HepG2 (cell line): ENCODE measurements at regions not wholly inside any gene's neighbourhood (a gene's known extent, or its start where the extent isn't known, plus 50 kb on each side); places are given as distances from the start of the nearest gene placed in this dataset.

Experiments
- CTCF ChIP-seq: sonication (generic); formaldehyde crosslinking; IDR thresholded peaks from 2 replicates; pipeline ENCODE4 v1.5.0; 2020; ENCODE audit warnings: mild to moderate bottlenecking, missing genetic modification reagents, moderate library complexity
- E2F1 ChIP-seq: sonication (generic); formaldehyde crosslinking; IDR thresholded peaks from 2 replicates; pipeline ENCODE4 v1.5.0; 2020; ENCODE audit warnings: missing genetic modification reagents
- ELF4 ChIP-seq: sonication (generic); formaldehyde crosslinking; IDR thresholded peaks from 2 replicates; pipeline ENCODE4 v1.5.0; 2020; ENCODE audit warnings: missing genetic modification reagents, mild to moderate bottlenecking, moderate library complexity, borderline replicate concordance
- FOXM1 ChIP-seq: sonication (generic); formaldehyde crosslinking; IDR thresholded peaks from 2 replicates; pipeline ENCODE4 v1.5.0; 2020; ENCODE audit warnings: missing genetic modification reagents
- IRF1 ChIP-seq: sonication (generic); formaldehyde crosslinking; IDR thresholded peaks from 2 replicates; pipeline ENCODE4 v1.4.0; 2020; ENCODE audit warnings: low read depth, mild to moderate bottlenecking, missing genetic modification reagents
- ISX ChIP-seq: sonication (generic); formaldehyde crosslinking; conservative IDR thresholded peaks from 2 replicates; pipeline ENCODE4 v1.5.0; 2020; ENCODE audit warnings: missing genetic modification reagents
- KMT2B ChIP-seq: IDR thresholded peaks from 2 replicates; pipeline ENCODE4 v1.6.1; 2016; ENCODE audit warnings: missing genetic modification reagents, missing compliant biosample characterization
- NFKB2 ChIP-seq: sonication (generic); formaldehyde crosslinking; IDR thresholded peaks from 2 replicates; pipeline ENCODE4 v1.4.0; 2020; ENCODE audit warnings: missing genetic modification reagents, borderline replicate concordance
- SOX5 ChIP-seq: IDR thresholded peaks from 2 replicates; pipeline ENCODE4 v1.6.1; 2016; ENCODE audit warnings: borderline replicate concordance
- TBL1XR1 ChIP-seq: fragments of 150-350 bp; IDR thresholded peaks from 2 replicates; pipeline ENCODE4 v1.6.1; 2014; ENCODE audit warnings: borderline replicate concordance, low read length; ENCODE audit not compliant: partially characterized antibody
- THAP7 ChIP-seq: sonication (generic); formaldehyde crosslinking; IDR thresholded peaks from 2 replicates; pipeline ENCODE4 v1.8.1; 2023; ENCODE audit warnings: mild to moderate bottlenecking, missing genetic modification reagents
- ZFY ChIP-seq: sonication (generic); formaldehyde crosslinking; IDR thresholded peaks from 2 replicates; pipeline ENCODE4 v1.4.0; 2020; ENCODE audit warnings: missing genetic modification reagents
- ZKSCAN8 ChIP-seq: IDR thresholded peaks from 2 replicates; pipeline ENCODE4 v1.6.1; 2016; ENCODE audit warnings: borderline replicate concordance, missing genetic modification reagents, missing compliant biosample characterization
- ZNF335 ChIP-seq: sonication (generic); formaldehyde crosslinking; IDR thresholded peaks from 2 replicates; pipeline ENCODE4 v1.4.0; 2020; ENCODE audit warnings: missing genetic modification reagents
- ZNF549 ChIP-seq: sonication (generic); formaldehyde crosslinking; IDR thresholded peaks from 2 replicates; pipeline ENCODE4 v1.5.0; 2020; ENCODE audit warnings: missing genetic modification reagents
- ZNF710 ChIP-seq: sonication (generic); formaldehyde crosslinking; IDR thresholded peaks from 2 replicates; pipeline ENCODE4 v1.5.0; 2020; ENCODE audit warnings: mild to moderate bottlenecking, missing genetic modification reagents, borderline replicate concordance
- TF ChIP-seq, protein P1 (sequence below): sonication (generic); formaldehyde crosslinking; IDR thresholded peaks from 2 replicates; pipeline ENCODE4 v1.8.0; 2023; ENCODE audit warnings: mild to moderate bottlenecking, missing genetic modification reagents
- TF ChIP-seq, protein P2 (sequence below): sonication (generic); formaldehyde crosslinking; IDR thresholded peaks from 2 replicates; pipeline ENCODE4 v1.8.1; 2022; ENCODE audit warnings: low read depth, mild to moderate bottlenecking, missing genetic modification reagents

GRCh38 chr2:7379799-7380198 lies 462.6 kb downstream of the RNF144A start (continued):
- no peak for TF ChIP-seq E2F1 (CRISPR knock-in tag)
- TF ChIP-seq CTCF (CRISPR knock-in tag) = peak; percentile 69
- TF ChIP-seq KMT2B = no peak
- no peak for TF ChIP-seq ZNF549 (CRISPR knock-in tag)
- no peak for TF ChIP-seq ISX
- no peak for TF ChIP-seq THAP7 (CRISPR knock-in tag)
- no peak for TF ChIP-seq IRF1 (CRISPR knock-in tag)
- TF ChIP-seq FOXM1 (CRISPR knock-in tag) = no peak
- no peak for TF ChIP-seq NFKB2
- TF ChIP-seq ZKSCAN8 (CRISPR knock-in tag) = no peak
- TF ChIP-seq, protein P1, sequence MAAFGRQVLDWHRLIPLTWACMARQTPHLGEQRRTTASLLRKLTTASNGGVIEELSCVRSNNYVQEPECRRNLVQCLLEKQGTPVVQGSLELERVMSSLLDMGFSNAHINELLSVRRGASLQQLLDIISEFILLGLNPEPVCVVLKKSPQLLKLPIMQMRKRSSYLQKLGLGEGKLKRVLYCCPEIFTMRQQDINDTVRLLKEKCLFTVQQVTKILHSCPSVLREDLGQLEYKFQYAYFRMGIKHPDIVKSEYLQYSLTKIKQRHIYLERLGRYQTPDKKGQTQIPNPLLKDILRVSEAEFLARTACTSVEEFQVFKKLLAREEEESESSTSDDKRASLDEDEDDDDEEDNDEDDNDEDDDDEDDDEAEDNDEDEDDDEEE (CRISPR knock-in tag) = no peak
- no peak for TF ChIP-seq TBL1XR1
- TF ChIP-seq ZNF335 (CRISPR knock-in tag) = no peak
- TF ChIP-seq ZNF710 (CRISPR knock-in tag) = no peak
- no peak for TF ChIP-seq ZFY (CRISPR knock-in tag)
- no peak for TF ChIP-seq SOX5
- no peak for TF ChIP-seq ELF4 (CRISPR knock-in tag)
- TF ChIP-seq, protein P2, sequence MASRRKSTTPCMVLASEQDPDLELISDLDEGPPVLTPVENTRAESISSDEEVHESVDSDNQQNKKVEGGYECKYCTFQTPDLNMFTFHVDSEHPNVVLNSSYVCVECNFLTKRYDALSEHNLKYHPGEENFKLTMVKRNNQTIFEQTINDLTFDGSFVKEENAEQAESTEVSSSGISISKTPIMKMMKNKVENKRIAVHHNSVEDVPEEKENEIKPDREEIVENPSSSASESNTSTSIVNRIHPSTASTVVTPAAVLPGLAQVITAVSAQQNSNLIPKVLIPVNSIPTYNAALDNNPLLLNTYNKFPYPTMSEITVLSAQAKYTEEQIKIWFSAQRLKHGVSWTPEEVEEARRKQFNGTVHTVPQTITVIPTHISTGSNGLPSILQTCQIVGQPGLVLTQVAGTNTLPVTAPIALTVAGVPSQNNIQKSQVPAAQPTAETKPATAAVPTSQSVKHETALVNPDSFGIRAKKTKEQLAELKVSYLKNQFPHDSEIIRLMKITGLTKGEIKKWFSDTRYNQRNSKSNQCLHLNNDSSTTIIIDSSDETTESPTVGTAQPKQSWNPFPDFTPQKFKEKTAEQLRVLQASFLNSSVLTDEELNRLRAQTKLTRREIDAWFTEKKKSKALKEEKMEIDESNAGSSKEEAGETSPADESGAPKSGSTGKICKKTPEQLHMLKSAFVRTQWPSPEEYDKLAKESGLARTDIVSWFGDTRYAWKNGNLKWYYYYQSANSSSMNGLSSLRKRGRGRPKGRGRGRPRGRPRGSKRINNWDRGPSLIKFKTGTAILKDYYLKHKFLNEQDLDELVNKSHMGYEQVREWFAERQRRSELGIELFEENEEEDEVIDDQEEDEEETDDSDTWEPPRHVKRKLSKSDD = no peak
